ENCODE measurements at regions not wholly inside any gene's neighbourhood (a gene's known extent, or its start where the extent isn't known, plus 50 kb on each side); places are given as distances from the start of the nearest gene placed in this dataset.

GRCh38 chr6:99136488-99136887, 188.7 kb upstream of the FBXL4 start:
- Histone ChIP-seq H3K27ac (ENCODE audit: low read depth, low read length) (no peak overlapping the region), H3K4me3 (ENCODE audit: low read depth, low read length) (no peak overlapping the region), H3K27me3 (ENCODE audit: control insufficient read depth, insufficient read depth, low read length) (no peaks in the 10 kb centered on the region), H3K9me3 (ENCODE audit: control insufficient read depth, insufficient read depth, low read length) (no peaks in the 10 kb centered on the region; the same call in 1 of the 2 replicates)
- DNase-seq (ENCODE audit: low read depth, low spot score) = no peak
- POLR2A ChIA-PET = no interaction called here
- TF ChIP-seq, protein P1, sequence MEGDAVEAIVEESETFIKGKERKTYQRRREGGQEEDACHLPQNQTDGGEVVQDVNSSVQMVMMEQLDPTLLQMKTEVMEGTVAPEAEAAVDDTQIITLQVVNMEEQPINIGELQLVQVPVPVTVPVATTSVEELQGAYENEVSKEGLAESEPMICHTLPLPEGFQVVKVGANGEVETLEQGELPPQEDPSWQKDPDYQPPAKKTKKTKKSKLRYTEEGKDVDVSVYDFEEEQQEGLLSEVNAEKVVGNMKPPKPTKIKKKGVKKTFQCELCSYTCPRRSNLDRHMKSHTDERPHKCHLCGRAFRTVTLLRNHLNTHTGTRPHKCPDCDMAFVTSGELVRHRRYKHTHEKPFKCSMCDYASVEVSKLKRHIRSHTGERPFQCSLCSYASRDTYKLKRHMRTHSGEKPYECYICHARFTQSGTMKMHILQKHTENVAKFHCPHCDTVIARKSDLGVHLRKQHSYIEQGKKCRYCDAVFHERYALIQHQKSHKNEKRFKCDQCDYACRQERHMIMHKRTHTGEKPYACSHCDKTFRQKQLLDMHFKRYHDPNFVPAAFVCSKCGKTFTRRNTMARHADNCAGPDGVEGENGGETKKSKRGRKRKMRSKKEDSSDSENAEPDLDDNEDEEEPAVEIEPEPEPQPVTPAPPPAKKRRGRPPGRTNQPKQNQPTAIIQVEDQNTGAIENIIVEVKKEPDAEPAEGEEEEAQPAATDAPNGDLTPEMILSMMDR (IDR thresholded peaks at IDR 0.05; ENCODE audit: low read depth, low read length) = no peak
- CTCF ChIA-PET = interaction anchor here (1.0 kb wide), 1 partner anchor 17 kb away, joined by 3 read pairs; no protein-coding TSS in a partner anchor

DNA sequence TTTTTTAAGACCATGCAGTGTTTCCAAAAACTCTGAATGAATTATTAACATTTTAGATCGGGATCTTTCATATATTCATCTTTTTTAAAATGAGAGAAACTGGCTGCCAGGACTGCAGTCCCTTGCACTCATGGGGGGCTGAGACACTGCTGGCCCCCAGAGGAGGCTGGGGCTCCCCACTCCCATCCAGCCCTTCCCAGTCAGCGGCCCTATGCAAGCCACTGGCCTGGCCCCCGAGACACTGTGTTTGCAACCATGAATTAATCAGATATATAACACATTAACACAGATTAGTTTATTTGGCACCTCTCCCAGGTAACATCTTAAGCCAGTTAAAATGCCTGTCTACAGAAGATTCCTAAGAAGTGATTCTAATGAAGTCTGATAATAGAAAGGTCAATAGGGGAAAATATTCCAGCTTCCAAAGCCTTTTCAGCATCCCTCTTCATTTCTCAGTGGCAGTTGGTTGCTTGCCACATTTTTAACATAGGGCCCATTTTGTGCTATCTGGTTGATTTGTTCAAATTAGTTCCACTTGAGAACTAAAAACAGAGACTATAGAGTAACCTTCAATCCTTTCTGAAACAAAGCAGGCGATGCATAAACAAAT, 184.4 kb upstream of the FBXL4 start:
- Histone ChIP-seq H3K27me3 (ENCODE audit: control insufficient read depth, insufficient read depth, low read length) (no peaks in the 10 kb centered on the region), H3K9me3 (ENCODE audit: control insufficient read depth, insufficient read depth, low read length) (no peaks in the 10 kb centered on the region), H3K4me3 (ENCODE audit: low read depth, low read length) (no peak overlapping the region), H3K27ac (ENCODE audit: low read depth, low read length) (no peak overlapping the region)
- TF ChIP-seq, protein P1 (IDR thresholded peaks at IDR 0.05; ENCODE audit: low read depth, low read length) = no peak
- ChIA-PET POLR2A (no interaction called here), CTCF (interaction anchor here (2.8 kb wide), 1 partner anchor 12 kb away, joined by 12 read pairs; no protein-coding TSS in a partner anchor)
- no peak for DNase-seq (ENCODE audit: low read depth, low spot score)

DNA sequence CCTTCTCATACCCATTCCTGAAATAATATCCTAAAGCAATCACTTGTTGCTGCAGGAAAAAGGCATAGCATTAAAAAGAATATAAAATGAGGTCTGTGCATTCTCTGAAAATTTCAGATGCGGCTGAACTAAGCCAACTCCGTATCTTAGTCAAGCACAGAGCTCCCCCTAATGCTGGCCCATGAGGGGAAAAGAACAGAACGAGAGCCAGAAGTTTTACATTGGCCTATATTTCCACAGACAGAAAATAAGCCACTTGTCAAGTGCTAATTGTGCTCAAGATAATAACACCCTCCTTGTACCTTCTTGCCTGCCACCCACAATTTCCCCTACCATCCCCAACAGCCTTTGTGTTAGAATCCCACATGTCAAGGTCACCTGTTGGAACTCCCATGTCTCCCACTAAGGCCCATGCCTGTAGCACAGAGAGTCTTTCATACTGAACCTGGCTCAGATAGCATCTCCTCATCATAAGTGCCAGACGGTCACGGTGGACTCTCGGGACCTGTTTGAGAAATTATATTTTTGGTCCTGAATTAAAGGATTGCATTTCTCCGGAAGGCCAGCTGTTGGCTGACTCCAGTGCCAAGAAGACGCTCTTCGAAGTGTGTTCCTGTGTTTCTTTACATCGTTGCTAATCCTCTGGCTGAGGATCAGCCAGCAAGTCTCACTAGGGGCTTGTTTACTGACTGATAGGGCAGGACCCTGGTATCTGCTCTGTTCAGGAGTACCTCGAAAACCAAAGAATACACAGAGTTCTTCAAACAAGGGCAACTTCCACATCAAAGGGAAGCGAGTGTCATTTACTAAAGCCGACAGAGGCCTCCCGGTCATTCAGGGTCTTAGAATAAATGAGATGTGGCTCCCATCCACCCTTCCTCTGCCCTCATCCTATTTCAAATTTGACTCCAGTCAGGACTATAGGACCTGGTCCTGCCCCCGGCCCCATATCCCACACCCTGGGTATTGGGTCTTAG, 183.4 kb upstream of the FBXL4 start:
- Histone ChIP-seq H3K4me3 (ENCODE audit: low read depth, low read length) (no peak overlapping the region), H3K27ac (ENCODE audit: low read depth, low read length) (no peak overlapping the region), H3K27me3 (ENCODE audit: control insufficient read depth, insufficient read depth, low read length) (no peaks in the 10 kb centered on the region), H3K9me3 (ENCODE audit: control insufficient read depth, insufficient read depth, low read length) (no peaks in the 10 kb centered on the region)
- ChIA-PET POLR2A (no interaction called here), CTCF (no interaction called here)
- TF ChIP-seq, protein P1 (IDR thresholded peaks at IDR 0.05; ENCODE audit: low read depth, low read length) = no peak
- DNase-seq (ENCODE audit: low read depth, low spot score) = no peak

DNA sequence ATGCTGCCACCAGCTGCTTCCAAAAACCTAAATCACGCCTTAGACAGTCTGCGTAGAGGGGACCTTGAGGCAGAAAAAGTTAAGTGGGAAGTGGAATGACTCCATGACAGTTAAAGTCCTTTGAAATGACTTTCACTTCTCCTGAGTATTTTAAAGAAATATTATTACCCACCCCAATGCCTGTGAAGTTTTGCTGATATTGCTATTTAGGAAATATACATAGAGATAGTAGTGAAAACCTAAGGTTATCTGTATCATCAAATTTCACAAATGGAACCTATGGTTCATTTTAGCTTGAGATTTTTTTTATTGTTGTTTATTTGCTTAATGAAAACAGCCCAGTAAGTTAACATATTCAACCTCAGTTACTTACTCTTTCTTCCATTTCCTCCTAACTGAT, 182.1 kb upstream of the FBXL4 start:
- H3K9me3 ChIP-seq (ENCODE audit: control insufficient read depth, insufficient read depth, low read length) = no peaks in the 10 kb centered on the region
- POLR2A ChIA-PET = no interaction called here
- no peak overlapping the region for H3K4me3 ChIP-seq (ENCODE audit: low read depth, low read length)
- TF ChIP-seq, protein P1 (IDR thresholded peaks at IDR 0.05; ENCODE audit: low read depth, low read length) = no peak
- no peak for DNase-seq (ENCODE audit: low read depth, low spot score)
- no peak overlapping the region for H3K27ac ChIP-seq (ENCODE audit: low read depth, low read length)
- CTCF ChIA-PET = interaction anchor here (0.6 kb wide), 1 partner anchor 10 kb away, joined by 5 read pairs; no protein-coding TSS in a partner anchor
- no peaks in the 10 kb centered on the region for H3K27me3 ChIP-seq (ENCODE audit: control insufficient read depth, insufficient read depth, low read length)

GRCh38 chr6:99121748-99122147, 174.0 kb upstream of the FBXL4 start:
- TF ChIP-seq, protein P1 (IDR thresholded peaks at IDR 0.05; ENCODE audit: low read depth, low read length) = no peak
- ChIA-PET POLR2A (no interaction called here), CTCF (no interaction called here)
- H3K4me3 ChIP-seq (ENCODE audit: low read depth, low read length) = no peak overlapping the region
- no peak overlapping the region for H3K27ac ChIP-seq (ENCODE audit: low read depth, low read length)
- DNase-seq (ENCODE audit: low read depth, low spot score) = no peak
- H3K27me3 ChIP-seq (ENCODE audit: control insufficient read depth, insufficient read depth, low read length) = no peaks in the 10 kb centered on the region
- H3K9me3 ChIP-seq (ENCODE audit: control insufficient read depth, insufficient read depth, low read length) = no peaks in the 10 kb centered on the region
